Keratinocyte (primary cell): ENCODE measurements at regions not wholly inside any gene's neighbourhood (a gene's known extent, or its start where the extent isn't known, plus 50 kb on each side); places are given as distances from the start of the nearest gene placed in this dataset.

ENCODE experiments used
- CTCF ChIP-seq, 3 experiments: IDR thresholded peaks in 1 of 3; conservative IDR thresholded peaks in 1 of 3; optimal IDR thresholded peaks in 1 of 3; 2 replicates in 2 of 3; 3 replicates in 1 of 3; pipeline versions ENCODE3 to v1.5.1; 2011; ENCODE audit warnings: low read length in 3 of 3, mild to moderate bottlenecking in 3 of 3, moderate library complexity in 2 of 3, control low read depth in 1 of 3, inconsistent platforms in 1 of 3; ENCODE audit not compliant: insufficient read depth in 2 of 3; ENCODE audit errors: extremely low read depth in 1 of 3
- EZH2 ChIP-seq: IDR thresholded peaks from one replicate; pipeline ENCODE4 v1.6.1; 2012; ENCODE audit warnings: inconsistent platforms, mild to moderate bottlenecking, low read length, moderate library complexity

GRCh38 chr11:36809303-36809702 is 211.3 kb upstream of the RAG2 start:
- TF ChIP-seq CTCF (optimal IDR thresholded peaks at IDR 0.05 in 1 of 3, IDR thresholded peaks at IDR 0.05 in 1 of 3, conservative IDR thresholded peaks at IDR 0.05 in 1 of 3; ENCODE audit: extremely low read depth in 1 of 3, insufficient read depth in 2 of 3, low read length in 3 of 3) = no peak
- TF ChIP-seq EZH2 = no peak
